Activated CD4-positive, alpha-beta T cell treated with anti-CD3 and anti-CD28 coated beads for 4 hours (primary cell): ENCODE measurements at regions not wholly inside any gene's neighbourhood (a gene's known extent, or its start where the extent isn't known, plus 50 kb on each side); places are given as distances from the start of the nearest gene placed in this dataset.
"Not testable (repeated sequence)": the region's sequence is repeated elsewhere in the genome, so short reads cannot be mapped to it uniquely, and the experiment has no call there.

ENCODE experiments used
- DNase-seq, 2 donors: peaks; one replicate each; pipeline ENCODE4 v3.0.0-alpha.2; 2020

DNA sequence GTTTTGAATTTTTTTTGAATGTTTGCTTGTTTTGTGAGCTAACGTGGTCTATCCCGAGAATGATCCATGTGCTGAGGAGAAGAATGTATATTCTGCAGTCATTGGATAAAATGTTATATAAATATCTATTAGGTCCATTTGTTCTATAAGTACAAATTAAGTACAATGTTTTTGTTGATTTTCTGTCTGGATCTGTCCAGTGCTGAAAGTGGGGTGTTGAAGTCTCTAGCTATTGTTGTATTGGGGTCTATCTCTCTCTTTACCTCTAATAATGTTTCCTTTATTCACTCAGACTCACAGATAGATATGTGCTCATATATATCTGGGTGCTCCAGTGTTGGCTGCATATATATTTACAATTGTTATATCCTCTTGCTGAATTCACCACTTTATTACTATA is 144.8 kb upstream of the SETMAR start:
- no peak for DNase-seq

DNA sequence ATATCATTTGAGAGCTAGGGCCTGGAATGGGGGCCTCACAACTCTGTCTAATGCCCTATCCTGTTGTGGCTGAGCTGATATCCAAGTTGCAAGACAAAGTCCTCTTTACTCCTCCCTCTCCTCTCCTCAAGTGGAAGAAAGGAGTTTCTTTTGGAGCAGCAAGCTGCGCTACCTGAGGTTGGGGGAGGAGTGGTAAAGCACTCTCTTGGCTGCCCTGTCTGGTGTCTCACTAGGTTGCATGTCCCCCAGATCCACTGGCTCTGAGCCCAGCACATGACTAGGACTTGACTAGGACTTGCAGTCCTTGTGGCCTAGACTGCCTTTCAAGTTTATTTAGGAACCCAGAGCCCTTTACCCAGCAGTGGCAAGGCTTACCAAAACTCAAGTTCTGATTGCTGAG is 141.1 kb upstream of the SETMAR start:
- no peak for DNase-seq

DNA sequence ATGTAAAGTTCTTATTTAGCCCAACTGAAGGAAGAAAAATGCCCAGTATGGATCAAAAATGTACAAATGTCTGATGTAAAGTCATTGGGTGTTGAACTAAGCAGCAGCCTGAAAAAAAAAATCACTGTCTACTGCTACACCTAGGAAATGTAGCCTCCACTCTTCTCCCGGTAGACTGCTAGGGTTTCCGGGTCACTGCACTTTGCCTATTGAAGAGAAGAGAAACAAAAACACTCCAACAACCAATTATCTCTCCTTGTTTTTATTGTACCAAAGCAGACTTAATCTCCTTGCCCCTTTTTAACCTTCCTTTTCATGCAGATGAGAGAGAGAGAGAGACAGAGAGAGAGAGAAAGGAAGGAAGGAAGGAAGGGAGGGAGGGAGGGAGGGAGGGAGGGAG is 140.2 kb upstream of the SETMAR start:
- DNase-seq, result no peak

DNA sequence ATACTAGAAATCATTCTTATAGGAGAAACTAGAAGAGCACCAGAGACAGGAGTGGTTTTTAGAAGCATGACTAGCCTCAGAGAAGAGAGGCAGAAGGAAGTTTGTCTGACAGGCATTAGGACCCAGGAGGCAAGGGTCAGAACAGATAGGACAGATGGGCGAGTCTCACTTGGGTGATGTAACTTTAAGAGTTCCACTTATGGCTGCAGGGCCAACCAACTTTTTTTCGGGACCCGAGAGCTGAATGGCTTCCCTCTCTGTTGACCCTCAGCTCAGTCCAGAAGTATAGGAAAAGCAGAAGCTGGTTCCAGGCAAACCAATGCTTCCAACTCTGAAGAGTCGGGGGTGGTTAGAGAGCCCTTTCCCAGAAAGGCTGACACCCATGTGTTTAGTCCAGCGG is 136.6 kb upstream of the SETMAR start:
- no peak for DNase-seq

DNA sequence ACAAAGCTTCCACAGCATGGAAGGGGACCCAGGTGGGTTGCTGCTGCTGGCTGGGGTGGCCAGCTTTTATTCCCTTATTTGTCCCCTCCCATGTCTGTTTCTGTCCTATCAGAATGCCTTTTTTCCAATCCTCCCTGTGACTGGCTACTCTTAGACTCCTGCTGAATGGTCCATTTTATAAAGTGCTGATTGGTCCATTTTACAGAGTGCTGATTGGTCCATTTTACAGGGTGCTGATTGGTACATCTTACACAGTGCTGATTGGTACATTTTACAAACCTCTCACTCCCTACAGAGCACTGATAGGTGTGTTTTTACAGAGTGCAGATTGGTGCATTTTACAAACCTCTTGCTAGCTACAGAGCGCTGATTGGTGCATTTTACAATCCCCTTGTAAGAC is 135.9 kb upstream of the SETMAR start:
- DNase-seq, result not testable (repeated sequence)

DNA sequence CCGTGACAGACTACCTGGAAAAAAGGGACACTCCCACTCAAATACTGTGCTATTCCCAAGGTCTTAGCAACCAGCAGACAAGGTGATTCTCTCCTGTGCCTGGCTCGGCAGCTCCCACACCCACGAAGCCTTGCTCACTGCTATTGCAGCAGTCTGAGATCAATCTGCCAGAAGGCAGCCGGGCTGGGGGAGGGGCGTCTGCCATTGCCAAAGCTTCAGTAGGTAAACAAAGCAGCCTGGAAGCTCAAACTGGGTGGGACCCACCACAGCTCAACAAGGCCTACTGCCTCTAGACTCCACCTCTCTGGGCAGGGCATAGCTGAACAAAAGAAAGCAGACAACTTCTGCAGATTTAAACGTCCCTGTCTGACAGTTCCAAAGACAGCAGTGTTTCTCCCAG is 128.4 kb upstream of the SETMAR start:
- DNase-seq, result no peak

DNA sequence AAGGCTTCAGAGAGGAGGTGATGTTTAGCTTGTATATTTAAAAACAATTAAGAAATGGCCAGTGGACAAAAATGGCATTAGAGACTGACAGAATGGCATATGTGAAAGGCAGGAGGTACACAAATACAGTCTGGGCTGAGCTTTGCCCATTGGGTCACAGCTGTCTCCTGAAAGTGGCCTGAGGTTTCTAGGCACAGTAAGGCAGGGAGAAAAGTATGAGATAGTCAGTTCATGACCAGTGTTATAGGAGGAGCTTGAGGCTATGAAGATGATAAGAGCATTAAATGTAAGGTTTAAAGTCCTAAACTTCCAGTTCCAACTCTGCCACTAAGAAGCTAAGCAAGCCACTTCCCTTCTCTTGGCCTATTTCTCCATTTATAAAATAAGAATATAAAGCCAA is 111.2 kb upstream of the SETMAR start:
- DNase-seq, result no peak

DNA sequence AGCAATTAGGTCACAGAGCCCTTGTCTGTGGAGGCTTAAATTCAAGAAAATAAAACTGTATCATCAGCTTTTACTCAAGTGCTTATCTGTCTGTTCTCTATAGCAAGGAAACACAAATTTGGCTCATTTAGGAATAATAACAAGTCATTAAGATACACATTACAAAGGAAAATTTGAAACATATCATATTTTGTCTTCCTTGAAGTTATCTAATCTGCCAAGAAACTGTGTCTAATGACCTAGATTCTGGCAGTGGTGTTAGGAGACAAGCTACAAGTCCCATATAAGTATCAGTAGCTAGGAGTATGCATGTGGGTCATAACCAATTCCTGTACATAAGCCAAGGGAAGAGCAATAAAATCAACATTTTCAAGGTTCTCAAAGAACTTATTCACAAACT is 108.2 kb upstream of the SETMAR start:
- DNase-seq, result no peak

DNA sequence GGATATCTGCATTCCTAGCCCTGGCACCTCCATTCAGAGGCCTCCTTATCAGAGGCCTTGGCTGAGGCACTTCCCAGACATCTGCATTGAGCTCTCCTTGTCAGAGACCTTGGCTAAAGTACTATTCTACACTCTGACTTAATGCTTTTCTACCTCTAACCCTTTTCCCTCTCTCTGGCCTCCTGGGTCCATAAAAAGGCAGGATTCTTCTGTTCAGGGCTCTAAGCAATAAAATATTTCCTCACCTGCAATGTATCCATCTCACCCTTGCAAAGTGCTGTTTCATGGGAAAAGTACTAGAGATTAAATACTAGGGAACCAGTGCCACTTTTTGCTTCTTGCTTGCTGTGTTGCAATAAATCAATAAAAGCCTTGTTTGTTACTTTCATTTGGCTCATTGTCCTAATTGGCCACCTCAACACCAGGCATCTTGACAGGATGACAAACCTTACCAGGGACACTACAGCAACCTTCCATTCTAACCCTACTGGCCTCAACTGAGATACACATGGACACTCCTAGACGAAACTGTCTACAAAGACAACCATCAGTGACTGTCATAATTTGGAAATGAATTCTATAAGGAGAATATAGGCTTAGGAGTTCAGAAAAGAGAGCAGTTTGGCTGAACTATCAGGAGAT is 106.5 kb upstream of the SETMAR start:
- DNase-seq, result no peak

DNA sequence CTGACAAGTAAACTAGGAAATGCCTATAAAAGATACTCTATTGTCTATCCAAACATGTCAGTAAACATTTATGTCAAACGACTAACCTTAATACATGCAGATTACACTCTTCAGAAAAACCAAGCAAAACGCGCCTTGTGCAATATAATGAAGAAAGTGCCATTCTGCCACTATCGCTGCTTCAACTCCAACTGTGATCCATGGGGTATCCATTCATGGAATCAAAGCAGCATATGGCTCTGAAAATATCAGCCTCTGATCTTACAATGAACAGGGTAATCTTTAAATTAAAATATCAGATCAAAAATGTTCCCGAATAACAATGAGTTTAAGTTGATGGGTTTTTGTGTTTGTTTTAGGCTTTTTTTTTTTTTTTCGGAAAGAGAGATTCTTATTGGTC is 105.5 kb upstream of the SETMAR start:
- no peak for DNase-seq

DNA sequence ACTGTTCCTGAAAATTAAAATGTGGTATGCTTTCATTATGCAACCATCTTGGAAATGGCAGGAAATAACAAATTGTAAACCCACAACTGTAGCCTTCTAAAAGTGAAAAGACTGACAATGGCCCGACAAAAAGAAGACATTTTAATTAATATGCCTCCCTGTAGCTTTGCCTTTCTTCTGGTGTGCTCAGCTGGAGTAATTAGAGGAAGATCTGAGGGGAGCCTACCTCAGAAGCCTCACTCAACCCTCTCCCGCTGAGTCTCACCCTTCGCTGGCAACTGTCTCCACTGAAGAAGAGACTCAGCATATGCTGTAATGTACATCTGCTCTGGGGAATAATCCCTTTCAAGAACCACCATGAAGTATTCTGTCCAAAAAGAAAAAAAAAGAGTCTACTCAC is 104.7 kb upstream of the SETMAR start:
- no peak for DNase-seq

DNA sequence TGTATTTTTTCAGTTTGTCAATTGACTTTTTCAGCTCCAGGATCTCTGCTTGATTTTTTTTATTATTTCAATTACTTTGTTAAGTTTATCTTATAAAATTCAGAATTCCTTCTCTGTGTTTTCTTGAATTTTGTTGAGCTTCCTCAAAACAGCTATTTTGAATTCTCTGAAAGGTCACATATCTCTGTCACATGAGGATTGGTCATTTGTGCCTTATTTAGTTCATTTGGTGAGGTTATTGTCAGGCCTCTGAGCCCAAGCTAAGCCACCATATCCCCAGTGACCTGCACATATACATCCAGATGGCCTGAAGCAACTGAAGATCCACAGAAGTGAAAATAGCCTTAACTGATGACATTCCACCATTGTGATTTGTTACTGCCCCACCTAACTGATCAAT is 98.4 kb upstream of the SETMAR start:
- DNase-seq, result not testable (repeated sequence)

DNA sequence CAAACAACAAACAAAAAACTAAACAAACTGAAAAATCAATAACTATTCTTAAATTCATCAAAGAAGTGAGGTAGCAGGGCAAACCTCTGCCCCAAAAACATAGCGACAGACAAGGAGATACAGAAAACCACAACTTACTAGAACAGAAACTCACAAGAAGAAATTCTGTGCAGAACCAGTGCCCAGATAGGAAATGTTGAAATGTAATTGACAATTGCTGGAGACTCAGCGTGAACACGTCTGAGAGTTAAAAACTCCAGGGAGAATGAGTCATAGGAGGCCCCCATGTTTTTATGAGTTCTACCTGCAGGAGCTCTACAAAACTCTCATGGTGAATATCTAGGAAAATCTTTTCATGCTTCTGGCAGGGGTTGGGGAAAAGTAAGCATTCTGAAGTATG is 95.5 kb upstream of the SETMAR start:
- no peak for DNase-seq

DNA sequence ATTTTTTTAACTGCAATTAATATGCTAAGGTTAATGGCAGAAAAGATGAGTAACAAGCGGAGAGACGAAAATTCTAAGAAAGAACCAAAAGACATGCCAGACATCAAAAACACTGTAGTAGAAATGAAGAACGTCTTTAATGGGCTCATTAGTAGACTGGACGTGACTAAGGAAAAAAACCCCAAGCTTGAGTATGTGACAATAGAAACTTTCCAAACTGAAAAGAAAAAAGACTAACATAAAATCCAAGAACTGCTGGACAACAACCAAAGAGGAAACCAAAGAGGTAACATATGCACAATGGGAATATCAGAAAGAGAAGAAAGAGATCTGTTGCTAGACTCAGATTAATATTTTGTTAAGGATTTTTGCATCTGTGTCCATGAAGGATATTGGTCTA is 94.6 kb upstream of the SETMAR start:
- DNase-seq, result no peak

DNA sequence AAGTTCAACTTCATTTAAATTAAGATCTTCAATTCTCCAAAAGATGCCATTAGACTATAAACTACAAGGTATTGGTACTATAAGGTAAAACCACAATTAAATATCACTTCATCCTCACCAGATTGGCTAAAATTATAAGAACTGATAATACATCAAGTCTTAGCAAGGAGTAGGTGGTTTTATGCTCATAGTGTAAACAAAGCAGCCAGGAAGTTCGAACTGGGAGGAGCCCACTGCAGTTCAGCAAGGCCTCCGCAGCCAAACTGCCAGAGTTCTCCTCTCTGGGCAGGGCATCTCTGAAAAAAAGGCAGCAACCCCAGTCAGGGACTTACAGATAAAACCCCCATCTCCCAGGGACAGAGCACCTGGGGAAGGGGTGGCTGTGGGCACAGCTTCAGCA is 91.6 kb upstream of the SETMAR start:
- DNase-seq, result no peak

DNA sequence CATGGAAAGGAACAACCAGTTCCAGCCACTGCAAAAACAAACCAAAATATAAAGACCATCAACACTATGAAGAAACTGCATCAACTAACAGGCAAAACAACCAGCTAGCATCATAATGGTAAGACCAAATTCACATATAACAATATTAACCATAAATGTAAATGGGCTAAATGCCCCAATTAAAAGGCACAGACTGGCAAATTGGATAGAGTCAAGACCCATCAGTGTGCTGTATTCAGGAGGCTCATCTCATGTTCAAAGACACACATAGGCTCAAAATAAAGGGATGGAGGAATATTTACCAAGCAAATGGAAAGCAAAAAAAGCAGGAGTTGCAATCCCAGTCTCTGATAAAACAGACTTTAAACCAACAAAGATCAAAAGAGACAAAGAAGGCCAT is 89.7 kb upstream of the SETMAR start:
- not testable (repeated sequence) for DNase-seq

DNA sequence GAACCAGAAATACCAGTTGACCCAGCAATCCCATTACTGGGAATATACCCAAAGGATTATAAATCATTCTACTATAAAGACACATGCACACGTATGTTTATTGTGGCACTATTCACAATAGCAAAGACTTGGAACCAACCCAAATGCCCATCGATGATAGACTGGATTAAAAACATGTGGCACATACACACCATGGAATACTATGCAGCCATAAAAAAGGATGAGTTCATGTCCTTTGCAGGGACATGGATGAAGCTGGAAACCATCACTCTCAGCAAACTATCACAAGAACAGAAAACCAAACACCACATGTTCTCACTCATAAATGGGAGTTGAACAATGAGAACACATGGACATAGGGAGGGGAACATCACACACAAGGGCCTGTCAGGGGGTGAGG is 86.2 kb upstream of the SETMAR start:
- DNase-seq, result not testable (repeated sequence)

DNA sequence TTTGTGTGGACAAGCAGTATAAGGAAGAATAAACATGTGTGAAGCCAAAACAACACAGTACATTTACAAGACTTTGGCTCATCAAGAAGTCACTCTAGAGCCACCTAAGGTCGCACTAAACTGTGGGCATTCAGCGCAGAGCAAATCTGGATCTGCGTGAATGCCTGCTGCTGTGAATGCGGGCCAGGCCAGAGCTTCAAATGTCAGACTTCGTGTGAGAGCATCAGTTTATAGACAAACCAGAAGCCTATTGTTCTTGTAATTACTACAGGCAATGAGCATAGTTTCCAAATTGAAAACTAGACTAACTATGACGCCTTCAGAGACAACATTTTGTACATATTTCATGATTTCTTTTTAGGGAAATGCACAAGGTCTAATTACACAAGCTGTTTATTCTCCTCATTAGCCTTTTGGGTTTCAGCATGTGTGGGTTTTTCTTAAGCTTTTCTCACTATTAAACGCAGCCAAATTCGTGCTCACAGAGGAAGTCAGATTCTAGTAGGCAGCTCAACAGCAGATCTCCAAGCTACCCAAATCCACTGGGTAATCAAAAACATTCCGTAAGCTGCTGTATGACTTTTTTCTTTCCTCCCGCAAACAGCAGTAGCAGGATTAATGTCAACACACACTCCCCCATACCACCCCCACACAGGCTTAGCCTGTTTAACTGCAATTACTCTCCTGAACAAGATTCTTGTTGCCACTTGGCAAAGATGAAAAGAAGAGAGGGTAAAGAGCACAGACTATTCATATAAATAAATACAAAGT is 84.5 kb upstream of the SETMAR start:
- no peak for DNase-seq

DNA sequence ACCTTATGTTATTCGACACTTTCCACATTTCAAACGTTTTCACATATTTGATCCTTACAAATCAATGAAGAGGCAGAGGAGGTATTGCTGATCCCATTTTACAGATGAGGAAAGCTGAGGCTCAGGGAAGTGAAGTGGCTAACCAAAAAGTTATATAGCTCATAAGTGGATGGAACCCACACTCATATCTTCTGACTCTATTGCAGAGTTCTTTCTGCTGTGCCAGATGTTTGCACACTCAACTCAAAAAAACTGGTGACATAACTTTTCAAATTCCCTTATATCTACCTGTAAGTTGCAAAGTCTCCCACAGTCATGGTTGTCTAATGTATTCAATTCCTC is 84.0 kb upstream of the SETMAR start:
- no peak for DNase-seq

DNA sequence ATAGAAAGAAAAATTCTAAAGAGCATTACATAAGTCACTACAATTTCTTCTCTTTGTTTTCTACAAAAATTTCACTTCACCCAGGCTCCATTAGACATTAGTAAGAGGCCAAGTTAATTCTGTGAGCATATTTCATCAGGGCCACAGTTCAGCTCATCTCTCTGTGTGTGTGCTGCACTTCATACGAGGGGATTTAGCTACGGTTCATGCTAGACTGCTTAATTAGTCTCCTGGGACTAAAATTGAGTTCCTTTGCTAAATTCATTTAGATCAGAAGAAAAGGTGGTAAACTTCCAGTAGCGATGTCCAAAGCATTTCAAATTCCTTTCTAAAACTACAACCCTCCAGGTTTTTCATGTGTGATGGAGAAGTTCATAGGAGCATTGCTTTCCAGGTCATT is 83.1 kb upstream of the SETMAR start:
- no peak for DNase-seq

DNA sequence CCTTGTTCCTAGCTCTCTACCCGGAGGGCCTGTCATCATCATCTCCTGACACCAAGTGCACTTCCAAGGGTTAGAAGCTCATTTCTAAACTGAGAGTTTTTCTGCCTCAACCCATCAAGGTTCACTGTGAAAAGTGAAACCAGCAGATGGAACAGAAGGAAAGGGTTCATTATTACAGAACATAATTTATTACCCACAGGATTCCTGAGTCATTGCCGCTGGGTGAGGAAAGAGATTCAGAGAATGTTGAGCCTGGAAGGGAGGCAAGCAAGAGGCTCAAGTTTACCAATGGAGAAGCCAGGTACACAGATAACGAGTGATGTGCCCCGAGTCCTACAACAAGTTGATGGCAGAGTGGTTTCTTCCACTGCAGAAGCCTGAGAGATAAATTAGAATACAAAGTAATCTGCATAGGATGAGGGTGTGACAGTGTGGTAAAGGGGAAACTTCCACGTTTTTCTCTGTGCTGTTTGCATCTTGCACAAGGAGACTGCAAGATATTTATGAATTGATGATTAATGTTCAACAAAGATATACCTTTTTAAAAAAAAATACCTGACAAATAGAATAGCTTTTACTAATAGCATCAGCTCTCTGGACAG is 80.5 kb upstream of the SETMAR start:
- DNase-seq, result no peak

DNA sequence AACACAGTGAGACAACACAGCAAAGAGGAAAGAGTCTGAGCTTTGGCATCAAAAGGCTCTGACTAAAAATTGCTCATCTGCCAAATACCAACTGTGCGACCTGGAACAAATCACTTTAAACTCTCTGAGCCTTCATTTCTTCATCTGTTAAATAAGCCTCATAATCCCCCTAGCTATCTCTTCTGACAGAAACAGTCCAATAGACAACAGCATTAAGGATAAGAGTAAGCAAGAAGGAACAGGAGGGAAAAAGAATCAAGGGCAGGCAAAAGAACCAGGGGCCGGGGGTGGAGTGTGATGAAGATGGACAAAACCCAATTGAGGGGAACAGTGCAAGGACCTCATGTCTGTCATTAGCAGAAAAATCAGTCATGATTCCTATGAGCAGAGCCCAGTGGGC is 79.4 kb upstream of the SETMAR start:
- no peak for DNase-seq

DNA sequence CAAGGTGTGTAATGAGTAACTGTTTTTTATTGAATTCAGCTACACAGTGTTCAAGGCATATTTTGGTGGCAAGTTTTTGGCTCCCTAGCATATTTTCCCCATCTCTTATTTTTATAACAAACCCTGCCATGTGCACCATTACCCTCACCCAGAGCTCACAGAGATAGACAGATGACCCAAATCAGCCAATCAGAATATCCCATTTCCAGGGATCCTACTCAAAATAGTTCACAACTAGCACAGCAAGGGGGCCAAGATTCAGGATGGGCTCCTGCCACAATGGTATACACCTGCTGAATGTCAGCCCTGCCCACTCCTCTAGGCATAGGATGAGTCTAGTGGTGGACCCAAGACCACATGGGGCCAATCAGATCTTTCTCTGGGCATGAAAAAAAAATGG is 78.8 kb upstream of the SETMAR start:
- DNase-seq, result no peak

DNA sequence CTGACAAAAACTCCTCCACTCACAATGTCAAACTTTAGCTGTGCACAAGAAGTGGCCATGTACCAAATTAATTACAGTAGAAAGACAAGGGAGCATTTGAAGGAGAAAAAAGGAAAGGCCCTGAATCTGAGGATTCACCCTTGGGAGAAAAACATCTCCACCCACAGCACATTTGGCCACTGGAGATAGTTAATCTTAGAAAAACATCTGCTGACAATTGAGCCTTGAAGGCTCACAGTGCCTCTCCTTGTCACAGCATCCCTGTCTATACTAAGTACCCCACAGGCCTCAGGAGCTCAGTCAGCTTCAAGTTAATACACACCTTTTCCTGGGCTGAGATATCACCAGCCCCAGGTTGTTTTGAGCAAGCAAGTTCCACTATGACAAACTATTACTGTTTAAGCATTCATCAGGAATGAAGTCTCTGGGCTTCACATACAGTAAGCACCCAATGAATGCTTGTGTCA is 78.1 kb upstream of the SETMAR start:
- no peak for DNase-seq

DNA sequence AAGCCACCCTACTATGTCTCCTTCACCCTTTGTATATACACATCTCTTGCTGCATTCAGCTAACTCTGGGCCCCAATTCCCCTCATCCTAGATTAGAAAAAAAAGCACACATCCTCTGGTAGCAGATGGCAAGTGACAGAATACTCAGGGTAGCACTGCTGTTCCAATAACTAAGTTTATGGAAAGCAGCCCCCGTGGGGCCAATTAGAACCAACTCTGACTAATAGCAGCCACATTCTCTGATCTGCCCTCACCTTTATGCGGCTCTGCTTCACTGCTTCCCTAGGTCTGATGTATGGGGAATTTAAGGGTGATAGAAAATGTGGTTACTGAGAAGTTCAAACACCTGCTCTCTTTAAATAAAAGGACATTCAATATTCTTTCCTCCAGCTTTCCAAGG is 74.9 kb upstream of the SETMAR start:
- no peak for DNase-seq
